HG03060 (cell line): ENCODE measurements at regions not wholly inside any gene's neighbourhood (a gene's known extent, or its start where the extent isn't known, plus 50 kb on each side); places are given as distances from the start of the nearest gene placed in this dataset.
"Not testable (repeated sequence)": the region's sequence is repeated elsewhere in the genome, so short reads cannot be mapped to it uniquely, and the experiment has no call there.

ENCODE experiments used
- ATAC-seq: cut with Tn5 transposase; IDR thresholded peaks from one replicate; pipeline ENCODE4 v1.9.1; 2021; ENCODE audit warnings: low read depth, moderate number of reproducible peaks; ENCODE audit not compliant: unreplicated experiment

DNA sequence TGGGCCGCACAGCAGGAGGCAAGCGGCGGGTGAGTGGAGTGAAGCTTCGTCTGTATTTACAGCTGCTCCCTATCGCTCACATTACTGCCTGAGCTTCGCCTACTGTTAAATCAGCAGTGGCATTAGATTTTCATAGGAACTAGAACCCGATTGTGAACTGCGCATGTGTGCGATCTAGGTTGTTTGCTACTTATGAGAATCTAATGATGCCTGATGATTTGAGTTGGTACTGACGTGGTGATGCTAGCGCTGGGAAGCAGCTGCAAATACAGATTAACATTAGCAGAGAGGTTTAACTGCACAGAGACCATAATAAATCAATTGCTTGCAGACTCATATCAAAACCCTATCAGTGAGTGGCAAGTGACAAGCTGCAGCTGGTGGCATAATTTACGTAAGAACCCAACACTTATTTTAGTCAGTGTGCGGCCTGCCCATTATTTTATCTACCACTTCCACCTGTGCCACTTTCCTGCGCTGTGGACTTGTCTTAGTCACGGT lies 133.4 kb upstream of the CDH9 start:
- no peak for ATAC-seq

DNA sequence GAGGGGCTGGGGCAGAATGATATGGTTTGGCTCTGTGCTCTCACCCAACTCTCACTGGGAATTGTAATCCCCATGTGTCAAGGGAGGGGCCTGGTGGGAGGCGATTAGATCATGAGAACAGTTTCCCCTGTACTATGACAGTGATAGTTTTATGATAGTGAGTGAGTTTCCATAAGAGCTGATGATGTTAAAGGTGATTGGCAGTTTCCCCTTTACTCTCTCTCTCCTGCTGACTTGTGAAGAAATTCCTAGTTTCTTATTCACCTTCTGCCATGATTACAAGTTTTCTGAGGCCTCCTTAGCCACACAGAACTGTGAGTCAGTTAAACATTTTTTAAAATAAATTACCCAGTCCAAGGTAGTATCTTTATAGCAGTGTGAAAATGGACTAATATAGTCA lies 120.4 kb upstream of the CDH9 start:
- ATAC-seq, result no peak

- no peak for ATAC-seq
Measured at GRCh38 chr5:27158171-27158570, 119.8 kb upstream of the CDH9 start.

GRCh38 chr5:27144456-27144855 lies 106.1 kb upstream of the CDH9 start:
- ATAC-seq, result no peak

GRCh38 chr5:27140831-27141230 lies 102.4 kb upstream of the CDH9 start:
- no peak for ATAC-seq

- ATAC-seq, result no peak
Measured at GRCh38 chr5:27130587-27130986, 92.2 kb upstream of the CDH9 start.

DNA sequence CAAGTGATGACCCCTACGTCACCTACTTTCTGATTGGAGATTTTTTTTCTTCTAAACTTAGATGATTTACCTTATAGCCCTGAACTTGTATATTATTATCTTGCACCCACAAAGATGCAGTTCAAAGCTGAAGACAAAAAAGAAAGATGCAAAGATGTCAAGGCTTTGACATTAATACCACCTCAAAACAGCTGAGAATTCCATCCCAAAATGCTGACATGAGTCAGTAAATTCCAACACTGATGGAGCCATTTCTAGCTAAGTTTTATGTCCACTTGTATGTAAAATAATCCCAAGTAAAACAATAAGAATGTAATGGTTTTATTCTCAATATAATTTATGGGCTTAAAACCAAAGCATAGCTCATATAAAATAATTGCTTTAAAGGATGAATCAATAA lies 91.5 kb upstream of the CDH9 start:
- no peak for ATAC-seq

DNA sequence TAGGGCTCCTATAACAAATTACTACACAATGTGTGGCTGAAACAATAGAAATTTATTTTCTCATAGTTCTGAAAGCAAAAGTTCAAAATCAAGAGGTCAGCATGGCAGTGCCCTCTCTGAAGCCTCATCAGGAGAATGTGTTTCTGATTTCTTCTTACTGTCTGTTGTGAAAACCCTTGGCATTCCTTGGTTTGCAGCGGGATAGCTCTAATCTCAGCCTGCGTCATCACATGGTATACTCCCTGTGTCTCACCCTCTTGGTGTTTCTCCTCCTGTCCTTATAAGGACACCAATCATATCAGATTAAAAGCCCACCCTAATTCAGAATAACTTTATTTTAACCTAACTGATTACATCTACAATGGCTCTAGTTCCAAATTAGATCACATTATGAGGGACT lies 87.5 kb upstream of the CDH9 start:
- no peak for ATAC-seq

DNA sequence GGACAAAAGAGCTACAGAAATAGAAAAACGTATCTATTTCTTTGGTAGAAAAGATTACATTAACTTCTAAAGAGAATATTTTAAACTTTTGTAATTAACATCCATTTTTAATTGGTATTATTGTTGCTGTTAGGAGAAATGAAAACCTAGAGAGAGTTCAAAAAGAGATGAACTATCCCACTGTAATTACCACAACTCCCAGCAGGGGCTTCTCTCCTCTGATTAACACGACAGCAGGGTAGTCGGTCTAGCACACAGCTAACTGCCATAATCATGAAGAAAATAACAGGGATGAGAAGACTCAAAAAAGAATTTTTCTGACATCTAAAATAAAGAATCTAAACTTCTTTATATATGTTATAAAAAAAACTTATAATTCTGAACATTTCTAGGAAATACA lies 86.2 kb upstream of the CDH9 start:
- ATAC-seq, result no peak

GRCh38 chr5:27119736-27120321 lies 81.4 kb upstream of the CDH9 start:
- not testable (repeated sequence) for ATAC-seq

- ATAC-seq, result no peak
Measured at GRCh38 chr5:27103486-27103885, 65.1 kb upstream of the CDH9 start.

DNA sequence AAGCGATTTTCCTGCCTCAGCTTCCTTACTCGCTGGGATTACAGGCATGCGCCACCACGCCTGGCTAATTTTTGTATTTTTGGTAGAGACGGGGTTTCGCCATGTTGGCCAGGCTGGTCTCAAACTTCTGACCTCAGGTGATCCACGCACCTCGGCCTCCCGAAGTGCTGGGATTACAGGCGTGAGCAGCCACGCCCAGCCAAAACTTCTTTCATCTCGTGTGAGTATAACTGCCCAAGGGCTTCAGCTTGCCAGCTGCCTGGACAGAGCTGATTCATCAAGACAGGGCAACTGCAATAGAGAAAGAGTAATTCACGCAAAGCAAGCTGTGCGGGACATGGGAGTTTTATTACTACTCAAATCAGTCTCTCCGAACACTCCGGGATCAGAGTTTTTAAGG lies 57.4 kb upstream of the CDH9 start:
- not testable (repeated sequence) for ATAC-seq

DNA sequence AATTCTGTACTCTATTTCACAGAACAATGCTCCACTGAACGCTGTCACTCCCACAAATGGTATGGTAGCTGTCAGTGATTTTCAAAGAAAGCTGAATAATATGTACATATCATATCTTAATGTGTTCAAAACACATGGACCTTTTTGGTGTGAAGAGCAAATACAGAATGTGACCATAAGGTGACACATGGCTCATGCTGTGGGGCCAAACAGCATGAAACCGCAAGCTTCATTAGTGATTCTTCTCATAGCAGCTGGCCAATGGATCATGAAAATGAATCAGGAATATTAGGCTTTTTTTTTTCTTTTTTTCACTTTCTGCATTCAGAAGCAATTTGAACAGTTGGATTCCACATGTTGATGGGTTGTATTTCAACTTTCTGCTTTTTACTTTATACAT lies 54.9 kb upstream of the CDH9 start:
- ATAC-seq, result no peak

- no peak for ATAC-seq
Measured at GRCh38 chr5:27091858-27092257, 53.5 kb upstream of the CDH9 start.

- not testable (repeated sequence) for ATAC-seq
Measured at GRCh38 chr5:27088822-27089221, 50.4 kb upstream of the CDH9 start.
